SK-N-SH (cell line): ENCODE measurements at regions not wholly inside any gene's neighbourhood (a gene's known extent, or its start where the extent isn't known, plus 50 kb on each side); places are given as distances from the start of the nearest gene placed in this dataset.

Experiments used
- CTCF ChIA-PET: fragments of 300-600, 350-600 bp; formaldehyde crosslinking; extraction: SDS; loops from one replicate; lab custom pipeline; 2021; lab: Yijun Ruan, JAX
- POLR2A ChIA-PET: fragments of 350-600 bp; sonication (Branson Sonifier 250); formaldehyde crosslinking; extraction: SDS; loops from one replicate; lab custom pipeline; 2020; ENCODE audit warnings: antibody characterized with exemption, inconsistent platforms; lab: Yijun Ruan, JAX
- DNase-seq: peaks from one replicate; pipeline ENCODE4 v3.0.0; 2012
- H2AFZ ChIP-seq: fragments of 200-600 bp; sonication (generic); 2 replicates; pipeline ENCODE4 v1.8.1; 2016; ENCODE audit warnings: antibody characterized with exemption, mild to moderate bottlenecking, low read depth
- H3F3A ChIP-seq: fragments of 200-600 bp; sonication (generic); replicated peaks from 2 replicates; pipeline ENCODE3; 2016; ENCODE audit warnings: antibody characterized with exemption, mild to moderate bottlenecking; ENCODE audit not compliant: insufficient read depth
- H3K27ac ChIP-seq, 2 experiments: fragments of 200-500 bp in 1 of 2; fragments of 200-600 bp in 1 of 2; sonication (Bioruptor generic) in 1 of 2; sonication (generic), shearing (Covaris generic) in 1 of 2; 2 replicates each; pipeline versions ENCODE4 v1.5.1 to v1.6.1; 2014 to 2016; ENCODE audit warnings: low read depth in 2 of 2, inconsistent platforms in 1 of 2, low read length in 1 of 2, mild to moderate bottlenecking in 1 of 2, mixed read lengths in 1 of 2
- H3K27me3 ChIP-seq: fragments of 200-600 bp; sonication (generic), shearing (Covaris generic); 2 replicates; pipeline ENCODE4 v1.6.1; 2016; ENCODE audit warnings: mixed run types; ENCODE audit not compliant: insufficient read depth
- H3K36me3 ChIP-seq, 2 experiments: fragments of 200-500 bp in 1 of 2; fragments of 200-600 bp in 1 of 2; sonication (Bioruptor generic) in 1 of 2; sonication (generic) in 1 of 2; replicated peaks in 1 of 2; 2 replicates each; pipeline versions ENCODE3 to v1.5.1; 2014 to 2016; ENCODE audit warnings: low read length in 1 of 2, mild to moderate bottlenecking in 1 of 2; ENCODE audit not compliant: insufficient read depth in 2 of 2, control insufficient read depth in 1 of 2
- H3K4me1 ChIP-seq, 2 experiments: fragments of 200-500 bp in 1 of 2; fragments of 200-600 bp in 1 of 2; sonication (Bioruptor generic) in 1 of 2; sonication (generic), shearing (Covaris generic) in 1 of 2; 2 replicates each; pipeline versions ENCODE4 v1.5.1 to v1.6.1; 2014 to 2016; ENCODE audit warnings: low read depth in 1 of 2, low read length in 1 of 2, mixed run types in 1 of 2; ENCODE audit not compliant: insufficient read depth in 2 of 2, control insufficient read depth in 1 of 2
- H3K4me2 ChIP-seq: fragments of 200-600 bp; sonication (generic), shearing (Covaris generic); 2 replicates; pipeline ENCODE4 v1.6.1; 2017; ENCODE audit warnings: mixed run types
- H3K4me3 ChIP-seq, 2 experiments: fragments of 200-500 bp in 1 of 2; fragments of 200-600 bp in 1 of 2; sonication (Bioruptor generic) in 1 of 2; sonication (generic), shearing (Covaris generic) in 1 of 2; 2 replicates each; pipeline versions ENCODE4 v1.5.1 to v1.8.1; 2014 to 2016; ENCODE audit warnings: low read depth in 2 of 2, inconsistent platforms in 1 of 2, low read length in 1 of 2, mild to moderate bottlenecking in 1 of 2, mixed read lengths in 1 of 2, moderate library complexity in 1 of 2
- H3K79me2 ChIP-seq: fragments of 200-600 bp; sonication (generic); 2 replicates; pipeline ENCODE4 v1.8.1; 2017; ENCODE audit warnings: mild to moderate bottlenecking; ENCODE audit not compliant: insufficient read depth
- H3K9ac ChIP-seq: fragments of 200-600 bp; sonication (generic); 2 replicates; pipeline ENCODE4 v1.6.1; 2017; ENCODE audit warnings: mixed run types
- H3K9me2 ChIP-seq: fragments of 200-600 bp; sonication (generic); 2 replicates; pipeline ENCODE4 v1.6.1; 2017; ENCODE audit warnings: mixed run types
- H3K9me3 ChIP-seq: fragments of 200-600 bp; sonication (generic); 2 replicates; pipeline ENCODE4 v1.6.1; 2017; ENCODE audit warnings: mixed run types, mild to moderate bottlenecking, moderate library complexity
- H4K20me1 ChIP-seq: fragments of 200-600 bp; sonication (generic); 2 replicates; pipeline ENCODE4 v1.6.1; 2017; ENCODE audit warnings: mild to moderate bottlenecking, mixed run types; ENCODE audit not compliant: insufficient read depth
- EP300 ChIP-seq, 2 experiments: IDR thresholded peaks; 2 replicates each; pipeline versions ENCODE4 v1.4.0 to v1.6.1; 2012; ENCODE audit warnings: borderline replicate concordance in 1 of 2, low read depth in 1 of 2, low read length in 1 of 2
- FOXJ3 ChIP-seq: sonication (generic); formaldehyde crosslinking; IDR thresholded peaks from 2 replicates; pipeline ENCODE4 v1.5.1; 2020; ENCODE audit warnings: mild to moderate bottlenecking, missing genetic modification reagents
- FOXM1 ChIP-seq: IDR thresholded peaks from 2 replicates; pipeline ENCODE4 v1.4.0; 2012; ENCODE audit warnings: low read depth, mild to moderate bottlenecking
- GABPA ChIP-seq: IDR thresholded peaks from 2 replicates; pipeline ENCODE4 v1.4.0; 2012; ENCODE audit warnings: low read depth, mild to moderate bottlenecking
- JUND ChIP-seq: IDR thresholded peaks from 2 replicates; pipeline ENCODE4 v1.4.0; 2012
- NRF1 ChIP-seq: IDR thresholded peaks from 2 replicates; pipeline ENCODE4 v1.6.1; 2012; ENCODE audit warnings: low read depth, mild to moderate bottlenecking, low read length
- RAD21 ChIP-seq: IDR thresholded peaks from 2 replicates; pipeline ENCODE4 v1.6.1; 2012; ENCODE audit warnings: mild to moderate bottlenecking, low read length
- RFX5 ChIP-seq: IDR thresholded peaks from 2 replicates; pipeline ENCODE4 v1.6.1; 2012; ENCODE audit warnings: mild to moderate bottlenecking, improper control_type of control experiment, low read length
- RXRA ChIP-seq: IDR thresholded peaks from 2 replicates; pipeline ENCODE4 v1.4.0; 2012; ENCODE audit warnings: low read depth, mild to moderate bottlenecking, borderline replicate concordance
- SIN3A ChIP-seq: IDR thresholded peaks from 2 replicates; pipeline ENCODE4 v1.6.1; 2012; ENCODE audit warnings: low read depth, mild to moderate bottlenecking, low read length, moderate library complexity, borderline replicate concordance
- TAF1 ChIP-seq: IDR thresholded peaks from 2 replicates; pipeline ENCODE4 v1.6.1; 2012; ENCODE audit warnings: low read depth, mild to moderate bottlenecking, low read length, moderate library complexity, borderline replicate concordance
- TCF12 ChIP-seq: IDR thresholded peaks from 2 replicates; pipeline ENCODE4 v1.4.0; 2012
- YY1 ChIP-seq: IDR thresholded peaks from 2 replicates; pipeline ENCODE4 v1.4.0; 2012; ENCODE audit warnings: low read depth, mild to moderate bottlenecking
- WGBS: methylation state at CpG from one replicate; pipeline ENCODE4 v1.1.6; 2017; ENCODE audit warnings: low lambda C conversion rate; 5-methylcytosine and 5-hydroxymethylcytosine counted together
- TF ChIP-seq, protein P1 (sequence below): fragments of 150-350 bp; IDR thresholded peaks from 2 replicates; pipeline ENCODE4 v1.6.1; 2016; ENCODE audit warnings: mild to moderate bottlenecking, low read depth, low read length
- TF ChIP-seq, protein P2 (sequence below): IDR thresholded peaks from 2 replicates; pipeline ENCODE4; 2012
- TF ChIP-seq, protein P3 (sequence below): fragments of 150-350 bp; IDR thresholded peaks from 2 replicates; pipeline ENCODE4 v1.6.1; 2017; ENCODE audit warnings: antibody characterized with exemption, low read length, low read depth, borderline replicate concordance

DNA sequence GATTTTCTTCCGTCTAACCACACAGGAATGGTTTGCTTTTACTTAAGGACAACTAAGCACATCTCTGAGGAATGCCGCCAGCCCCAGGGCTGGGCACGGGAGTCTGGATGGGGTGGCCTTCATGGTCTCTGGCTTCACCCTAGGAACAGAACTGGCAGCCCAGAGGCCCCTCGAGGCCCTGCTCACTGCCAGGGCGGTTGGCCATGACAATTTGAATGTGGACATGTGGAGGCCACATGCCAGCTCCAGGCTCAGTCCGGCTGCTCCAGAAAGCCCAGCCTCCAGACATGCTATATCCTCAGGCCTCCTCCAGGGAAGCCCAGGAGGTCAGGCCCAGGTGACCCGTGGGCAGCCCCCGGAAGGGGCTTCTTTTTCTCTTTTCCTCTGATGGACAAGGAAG lies 84.0 kb upstream of the FGF3 start:
- no peaks in the 10 kb centered on the region for H3K9me3 ChIP-seq
- H3K27ac ChIP-seq: no peak overlapping the region; a peak in 1 of 4 replicates
- ChIA-PET POLR2A (no interaction called here), CTCF (interaction anchor here (1.0 to 17.3 kb wide), 5 partner anchors 8 to 12 kb away, joined by 3 to 249 read pairs (median 7); no protein-coding TSS in a partner anchor)
- H4K20me1 ChIP-seq: no peaks in the 10 kb centered on the region
- H3K27me3 ChIP-seq: no peaks in the 10 kb centered on the region
- H2AFZ ChIP-seq: no peak overlapping the region
- TF ChIP-seq RAD21: no peak
- TF ChIP-seq FOXJ3 (CRISPR knock-in tag): no peak
- no peak for TF ChIP-seq RXRA
- TF ChIP-seq, protein P1, sequence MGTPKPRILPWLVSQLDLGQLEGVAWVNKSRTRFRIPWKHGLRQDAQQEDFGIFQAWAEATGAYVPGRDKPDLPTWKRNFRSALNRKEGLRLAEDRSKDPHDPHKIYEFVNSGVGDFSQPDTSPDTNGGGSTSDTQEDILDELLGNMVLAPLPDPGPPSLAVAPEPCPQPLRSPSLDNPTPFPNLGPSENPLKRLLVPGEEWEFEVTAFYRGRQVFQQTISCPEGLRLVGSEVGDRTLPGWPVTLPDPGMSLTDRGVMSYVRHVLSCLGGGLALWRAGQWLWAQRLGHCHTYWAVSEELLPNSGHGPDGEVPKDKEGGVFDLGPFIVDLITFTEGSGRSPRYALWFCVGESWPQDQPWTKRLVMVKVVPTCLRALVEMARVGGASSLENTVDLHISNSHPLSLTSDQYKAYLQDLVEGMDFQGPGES: no peak
- TF ChIP-seq YY1: no peak
- no peak for TF ChIP-seq FOXM1
- TF ChIP-seq NRF1: no peak
- TF ChIP-seq EP300 (IDR thresholded peaks at IDR 0.05; ENCODE audit: borderline replicate concordance in 1 of 2, low read depth in 1 of 2, low read length in 1 of 2): no peak
- TF ChIP-seq JUND: no peak
- no peak for TF ChIP-seq RFX5
- TF ChIP-seq TAF1: no peak
- TF ChIP-seq TCF12: no peak
- TF ChIP-seq, protein P2, sequence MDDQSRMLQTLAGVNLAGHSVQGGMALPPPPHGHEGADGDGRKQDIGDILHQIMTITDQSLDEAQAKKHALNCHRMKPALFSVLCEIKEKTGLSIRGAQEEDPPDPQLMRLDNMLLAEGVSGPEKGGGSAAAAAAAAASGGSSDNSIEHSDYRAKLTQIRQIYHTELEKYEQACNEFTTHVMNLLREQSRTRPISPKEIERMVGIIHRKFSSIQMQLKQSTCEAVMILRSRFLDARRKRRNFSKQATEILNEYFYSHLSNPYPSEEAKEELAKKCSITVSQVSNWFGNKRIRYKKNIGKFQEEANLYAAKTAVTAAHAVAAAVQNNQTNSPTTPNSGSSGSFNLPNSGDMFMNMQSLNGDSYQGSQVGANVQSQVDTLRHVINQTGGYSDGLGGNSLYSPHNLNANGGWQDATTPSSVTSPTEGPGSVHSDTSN: no peak
- TF ChIP-seq SIN3A: no peak
- H3K4me1 ChIP-seq: peaks cover 0 to 42% of the 10 kb centered on the region in 2 experiments; a peak in 1 of 4 replicates
- no peak overlapping the region for H3K4me3 ChIP-seq
- H3F3A ChIP-seq: no peaks in the 10 kb centered on the region
- H3K9me2 ChIP-seq: no peaks in the 10 kb centered on the region
- H3K36me3 ChIP-seq: no peaks in the 10 kb centered on the region
- no peak overlapping the region for H3K9ac ChIP-seq
- H3K79me2 ChIP-seq: no peaks in the 10 kb centered on the region
- WGBS: 67% methylated on average over 3 of the region's 8 CpGs
- H3K4me2 ChIP-seq: no peak overlapping the region
- no peak for DNase-seq

DNA sequence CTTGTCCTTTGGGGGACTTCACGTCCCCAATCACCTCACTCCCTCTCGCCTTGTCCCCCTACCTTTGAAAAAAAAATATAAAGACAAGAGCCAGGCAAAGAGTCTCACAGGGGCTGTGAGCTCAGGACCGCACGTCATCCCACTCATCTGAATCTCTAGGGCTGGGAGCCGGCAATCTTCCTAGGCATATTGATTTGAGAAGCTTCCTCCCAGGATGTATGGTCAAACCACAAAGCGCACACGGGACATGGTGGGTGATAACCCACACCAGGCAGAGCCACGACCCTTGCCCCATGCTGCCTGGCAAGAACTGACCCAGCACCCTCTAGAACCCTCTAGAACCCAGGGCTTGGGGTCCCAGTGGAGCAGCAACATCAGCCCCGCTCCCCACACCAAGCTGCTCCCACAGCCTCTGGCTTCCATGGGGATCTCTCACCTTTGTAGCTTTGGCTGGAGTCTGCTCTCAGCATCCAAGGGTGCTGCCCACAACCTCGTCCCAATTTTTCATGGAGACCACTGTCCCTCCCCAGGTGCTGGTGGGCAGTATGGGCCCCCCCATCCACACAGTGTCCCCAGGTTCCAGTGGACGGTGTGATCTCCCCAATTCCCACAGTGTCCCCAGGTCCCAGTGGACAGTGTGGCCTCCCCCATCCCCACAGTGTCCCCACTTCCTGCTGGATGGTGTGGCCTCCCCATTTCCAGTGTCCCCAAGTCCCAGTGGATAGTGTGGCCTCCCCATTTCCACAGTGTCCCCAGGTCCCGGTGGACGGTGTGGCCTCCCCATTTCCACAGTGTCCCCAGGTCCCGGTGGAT lies 85.2 kb upstream of the FGF3 start:
- H4K20me1 ChIP-seq: no peaks in the 10 kb centered on the region
- H3K4me2 ChIP-seq: no peak overlapping the region
- TF ChIP-seq JUND: no peak
- TF ChIP-seq, protein P3, sequence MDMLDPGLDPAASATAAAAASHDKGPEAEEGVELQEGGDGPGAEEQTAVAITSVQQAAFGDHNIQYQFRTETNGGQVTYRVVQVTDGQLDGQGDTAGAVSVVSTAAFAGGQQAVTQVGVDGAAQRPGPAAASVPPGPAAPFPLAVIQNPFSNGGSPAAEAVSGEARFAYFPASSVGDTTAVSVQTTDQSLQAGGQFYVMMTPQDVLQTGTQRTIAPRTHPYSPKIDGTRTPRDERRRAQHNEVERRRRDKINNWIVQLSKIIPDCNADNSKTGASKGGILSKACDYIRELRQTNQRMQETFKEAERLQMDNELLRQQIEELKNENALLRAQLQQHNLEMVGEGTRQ: no peak
- no peak for TF ChIP-seq GABPA
- H3K4me3 ChIP-seq: no peak overlapping the region
- H3K27me3 ChIP-seq: no peaks in the 10 kb centered on the region
- 40% methylated on average over 13 of the region's 14 CpGs for WGBS
- no peaks in the 10 kb centered on the region for H3K79me2 ChIP-seq
- no peak for DNase-seq
- no peaks in the 10 kb centered on the region for H3F3A ChIP-seq
- ChIA-PET CTCF (interaction anchor here (0.6 to 17.3 kb wide), 10 partner anchors 8 to 293 kb away, joined by 3 to 249 read pairs (median 4); no protein-coding TSS in a partner anchor), POLR2A (interaction anchor here (0.6 to 0.9 kb wide), 2 partner anchors 12 to 448 kb away, joined by 3 read pairs; no protein-coding TSS in a partner anchor)
- H3K4me1 ChIP-seq: peaks cover 0 to 52% of the 10 kb centered on the region in 2 experiments; a peak in 1 of 4 replicates
- H3K36me3 ChIP-seq: no peaks in the 10 kb centered on the region
- no peak overlapping the region for H3K9ac ChIP-seq
- H2AFZ ChIP-seq: no peak overlapping the region
- H3K9me3 ChIP-seq: no peaks in the 10 kb centered on the region
- H3K9me2 ChIP-seq: no peaks in the 10 kb centered on the region
- peak overlapping the region in 1 of 2 experiments; percentile 98; a peak in 2 of 4 replicates for H3K27ac ChIP-seq
